Liver (tissue), 8 donors: ENCODE measurements at regions not wholly inside any gene's neighbourhood (a gene's known extent, or its start where the extent isn't known, plus 50 kb on each side); places are given as distances from the start of the nearest gene placed in this dataset.

Experiments
- DNase-seq: peaks from one replicate; pipeline ENCODE4 v3.0.0-alpha.2; 2017; ENCODE audit warnings: low spot score
- H3K27ac ChIP-seq, 2 donors: one replicate each; pipeline ENCODE4 v1.7.0; 2013; ENCODE audit warnings: inconsistent platforms in 2 of 2, low read length in 2 of 2, control low read depth in 1 of 2, low read depth in 1 of 2, mild to moderate bottlenecking in 1 of 2
- H3K27me3 ChIP-seq, 4 donors: one replicate each; pipeline versions ENCODE4 v1.6.1 to v1.7.0; 2013; ENCODE audit warnings: low read length in 3 of 4, inconsistent platforms in 1 of 4, mild to moderate bottlenecking in 1 of 4, moderate library complexity in 1 of 4; ENCODE audit not compliant: control insufficient read depth in 4 of 4, insufficient read depth in 4 of 4
- H3K36me3 ChIP-seq, 4 donors: one replicate each; pipeline versions ENCODE4 v1.6.1 to v1.7.0; 2013; ENCODE audit warnings: low read length in 3 of 4, mild to moderate bottlenecking in 3 of 4, low read depth in 1 of 4, moderate library complexity in 1 of 4; ENCODE audit not compliant: control insufficient read depth in 4 of 4, insufficient read depth in 3 of 4
- H3K4me1 ChIP-seq, 4 donors: one replicate each; pipeline versions ENCODE4 v1.6.1 to v1.7.0; 2013; ENCODE audit warnings: low read length in 3 of 4, mild to moderate bottlenecking in 3 of 4, moderate library complexity in 1 of 4; ENCODE audit not compliant: control insufficient read depth in 4 of 4, insufficient read depth in 4 of 4
- H3K4me3 ChIP-seq, 3 donors: one replicate each; pipeline versions ENCODE4 v1.6.1 to v1.7.0; 2013; ENCODE audit warnings: low read length in 3 of 3, control low read depth in 1 of 3, low read depth in 1 of 3, mild to moderate bottlenecking in 1 of 3
- H3K9ac ChIP-seq, 2 donors: one replicate each; pipeline ENCODE4 v1.7.0; 2013; ENCODE audit warnings: low read length in 2 of 2, mild to moderate bottlenecking in 2 of 2, moderate library complexity in 2 of 2, control low read depth in 1 of 2, low read depth in 1 of 2
- H3K9me3 ChIP-seq, 4 donors: one replicate each; pipeline versions ENCODE4 v1.6.1 to v1.7.0; 2013; ENCODE audit warnings: low read length in 3 of 4; ENCODE audit not compliant: control insufficient read depth in 4 of 4
- EGR1 ChIP-seq, 2 donors: IDR thresholded peaks; 2 replicates each; pipeline ENCODE4 v1.6.1; 2016 to 2018; ENCODE audit warnings: antibody characterized with exemption in 2 of 2, low read depth in 2 of 2
- FOXA1 ChIP-seq: IDR thresholded peaks from 2 replicates; pipeline ENCODE4 v1.6.1; 2016; ENCODE audit warnings: antibody characterized with exemption
- FOXA2 ChIP-seq: IDR thresholded peaks from 2 replicates; pipeline ENCODE4 v1.6.1; 2016; ENCODE audit warnings: antibody characterized with exemption
- GABPA ChIP-seq, 2 donors: IDR thresholded peaks in 1 of 2; conservative IDR thresholded peaks in 1 of 2; 2 replicates each; pipeline ENCODE4 v1.6.1; 2016; ENCODE audit warnings: antibody characterized with exemption in 2 of 2, mild to moderate bottlenecking in 1 of 2, moderate library complexity in 1 of 2
- HNF4A ChIP-seq, 2 donors: conservative IDR thresholded peaks; 2 replicates each; pipeline ENCODE4 v1.6.1; 2016; ENCODE audit warnings: antibody characterized with exemption in 2 of 2, mild to moderate bottlenecking in 2 of 2
- HNF4G ChIP-seq: IDR thresholded peaks from 2 replicates; pipeline ENCODE4 v1.6.1; 2016; ENCODE audit warnings: antibody characterized with exemption
- JUND ChIP-seq, 2 donors: IDR thresholded peaks; 2 replicates each; pipeline ENCODE4 v1.6.1; 2016; ENCODE audit warnings: antibody characterized with exemption in 2 of 2
- NR2F2 ChIP-seq: IDR thresholded peaks from 2 replicates; pipeline ENCODE4 v1.6.1; 2016; ENCODE audit warnings: antibody characterized with exemption
- RAD21 ChIP-seq, 2 donors: IDR thresholded peaks; 2 replicates each; pipeline ENCODE4 v1.6.1; 2016; ENCODE audit warnings: antibody characterized with exemption in 2 of 2, mild to moderate bottlenecking in 2 of 2
- RXRA ChIP-seq, 2 donors: IDR thresholded peaks; 2 replicates each; pipeline ENCODE4 v1.6.1; 2017 to 2018; ENCODE audit warnings: antibody characterized with exemption in 2 of 2, mild to moderate bottlenecking in 1 of 2
- SP1 ChIP-seq: IDR thresholded peaks from 2 replicates; pipeline ENCODE4 v1.6.1; 2018; ENCODE audit warnings: antibody characterized with exemption, mild to moderate bottlenecking
- TAF1 ChIP-seq: conservative IDR thresholded peaks from 2 replicates; pipeline ENCODE4 v1.6.1; 2016; ENCODE audit warnings: antibody characterized with exemption, mild to moderate bottlenecking
- YY1 ChIP-seq: IDR thresholded peaks from 2 replicates; pipeline ENCODE4 v1.6.1; 2016; ENCODE audit warnings: antibody characterized with exemption, mild to moderate bottlenecking
- WGBS: extraction: QIAGEN DNeasy Blood & Tissue Kit; methylation state at CpG from one replicate; pipeline ENCODE4 v1.1.7; 2013; 5-methylcytosine and 5-hydroxymethylcytosine counted together
- TF ChIP-seq, protein P1 (sequence below): IDR thresholded peaks from 2 replicates; pipeline ENCODE4 v1.6.1; 2016; ENCODE audit warnings: antibody characterized with exemption
- TF ChIP-seq, protein P2 (sequence below): IDR thresholded peaks from 2 replicates; pipeline ENCODE4 v1.6.1; 2016; ENCODE audit warnings: antibody characterized with exemption
- TF ChIP-seq, protein P3 (sequence below): IDR thresholded peaks from 2 replicates; pipeline ENCODE4 v1.6.1; 2016; ENCODE audit warnings: antibody characterized with exemption, mild to moderate bottlenecking
- TF ChIP-seq, protein P4 (sequence below): fragments of 150-350 bp; IDR thresholded peaks from 2 replicates; pipeline ENCODE4 v1.5.1; 2017; ENCODE audit warnings: improper control_type of control experiment, low read depth, low read length; ENCODE audit not compliant: missing input control
- TF ChIP-seq, protein P5 (sequence below): IDR thresholded peaks from 2 replicates; pipeline ENCODE4 v1.6.1; 2016; ENCODE audit warnings: antibody characterized with exemption
- donor health status: healthy.
- donor health status: healthy.
- donor health status: healthy.
- donor health status: healthy.
- donor health status: healthy.

DNA sequence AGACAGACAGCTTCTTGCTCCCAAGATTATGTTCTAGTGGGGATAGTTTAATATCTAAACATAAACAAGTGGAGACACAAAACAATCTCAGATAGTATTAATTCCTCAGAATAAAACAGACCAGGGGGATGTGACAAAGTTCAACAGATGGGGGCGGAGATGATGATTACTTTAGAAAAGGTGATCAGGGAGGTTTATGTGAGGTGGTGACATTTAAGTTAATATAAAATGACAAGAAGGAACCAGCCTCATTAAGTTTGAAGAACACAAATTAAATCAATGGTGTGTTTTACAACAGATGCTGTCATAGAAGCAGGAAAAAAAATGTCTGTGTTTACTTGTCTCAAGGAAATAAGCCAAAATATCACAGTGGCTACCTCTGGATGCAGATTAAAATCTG lies 119.6 kb upstream of the HMHB1 start:
- Histone ChIP-seq H3K27ac (peak overlapping the region; percentile 13 to 23), H3K36me3 (no peaks in the 10 kb centered on the region), H3K9ac (no peak overlapping the region), H3K4me1 (peaks cover 2 to 13% (median 10%) of the 10 kb centered on the region in 4 donors), H3K27me3 (no peaks in the 10 kb centered on the region), H3K9me3 (no peaks in the 10 kb centered on the region), H3K4me3 (peak overlapping the region in 1 of 3 donors; percentile 38)
- DNase-seq = no peak
- TF ChIP-seq JUND (IDR thresholded peaks at IDR 0.05) (no peak), RAD21 (IDR thresholded peaks at IDR 0.05) (no peak), HNF4G (no peak), FOXA2 (no peak)
- WGBS = 62% methylated on average over 1 of the region's 1 CpG

DNA sequence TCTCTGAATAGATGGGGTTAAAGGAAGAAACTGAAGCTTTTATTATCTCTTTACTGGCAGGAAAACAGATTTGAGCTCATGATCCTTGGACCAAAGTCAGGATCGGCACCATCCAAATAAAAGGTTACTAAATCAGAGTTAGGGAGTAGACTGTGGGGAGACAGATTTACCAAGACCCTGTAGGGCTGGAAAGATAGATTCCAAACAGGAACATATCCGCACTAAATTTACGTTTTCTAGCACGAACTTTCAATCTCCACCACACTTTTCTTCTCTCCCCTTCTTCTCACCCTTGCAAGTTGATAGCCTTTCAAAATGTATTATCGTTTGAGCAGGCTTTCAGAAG lies 120.0 kb upstream of the HMHB1 start:
- H3K4me3 ChIP-seq = peak overlapping the region in 2 of 3 donors; percentile 29 to 38
- WGBS = 29% methylated on average over 5 of the region's 5 CpGs
- H3K36me3 ChIP-seq = no peaks in the 10 kb centered on the region
- H3K9me3 ChIP-seq = no peaks in the 10 kb centered on the region
- no peak for DNase-seq
- no peaks in the 10 kb centered on the region for H3K27me3 ChIP-seq
- TF ChIP-seq EGR1 (IDR thresholded peaks at IDR 0.05; ENCODE audit: low read depth in 2 of 2) = no peak
- TF ChIP-seq GABPA (IDR thresholded peaks at IDR 0.05 in 1 of 2, conservative IDR thresholded peaks at IDR 0.05 in 1 of 2) = no peak
- TF ChIP-seq RAD21 (IDR thresholded peaks at IDR 0.05) = peak; percentile 48 to 55
- TF ChIP-seq, protein P1, sequence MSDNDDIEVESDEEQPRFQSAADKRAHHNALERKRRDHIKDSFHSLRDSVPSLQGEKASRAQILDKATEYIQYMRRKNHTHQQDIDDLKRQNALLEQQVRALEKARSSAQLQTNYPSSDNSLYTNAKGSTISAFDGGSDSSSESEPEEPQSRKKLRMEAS = no peak
- TF ChIP-seq, protein P2, sequence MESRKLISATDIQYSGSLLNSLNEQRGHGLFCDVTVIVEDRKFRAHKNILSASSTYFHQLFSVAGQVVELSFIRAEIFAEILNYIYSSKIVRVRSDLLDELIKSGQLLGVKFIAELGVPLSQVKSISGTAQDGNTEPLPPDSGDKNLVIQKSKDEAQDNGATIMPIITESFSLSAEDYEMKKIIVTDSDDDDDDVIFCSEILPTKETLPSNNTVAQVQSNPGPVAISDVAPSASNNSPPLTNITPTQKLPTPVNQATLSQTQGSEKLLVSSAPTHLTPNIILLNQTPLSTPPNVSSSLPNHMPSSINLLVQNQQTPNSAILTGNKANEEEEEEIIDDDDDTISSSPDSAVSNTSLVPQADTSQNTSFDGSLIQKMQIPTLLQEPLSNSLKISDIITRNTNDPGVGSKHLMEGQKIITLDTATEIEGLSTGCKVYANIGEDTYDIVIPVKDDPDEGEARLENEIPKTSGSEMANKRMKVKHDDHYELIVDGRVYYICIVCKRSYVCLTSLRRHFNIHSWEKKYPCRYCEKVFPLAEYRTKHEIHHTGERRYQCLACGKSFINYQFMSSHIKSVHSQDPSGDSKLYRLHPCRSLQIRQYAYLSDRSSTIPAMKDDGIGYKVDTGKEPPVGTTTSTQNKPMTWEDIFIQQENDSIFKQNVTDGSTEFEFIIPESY = no peak
- TF ChIP-seq, protein P3, sequence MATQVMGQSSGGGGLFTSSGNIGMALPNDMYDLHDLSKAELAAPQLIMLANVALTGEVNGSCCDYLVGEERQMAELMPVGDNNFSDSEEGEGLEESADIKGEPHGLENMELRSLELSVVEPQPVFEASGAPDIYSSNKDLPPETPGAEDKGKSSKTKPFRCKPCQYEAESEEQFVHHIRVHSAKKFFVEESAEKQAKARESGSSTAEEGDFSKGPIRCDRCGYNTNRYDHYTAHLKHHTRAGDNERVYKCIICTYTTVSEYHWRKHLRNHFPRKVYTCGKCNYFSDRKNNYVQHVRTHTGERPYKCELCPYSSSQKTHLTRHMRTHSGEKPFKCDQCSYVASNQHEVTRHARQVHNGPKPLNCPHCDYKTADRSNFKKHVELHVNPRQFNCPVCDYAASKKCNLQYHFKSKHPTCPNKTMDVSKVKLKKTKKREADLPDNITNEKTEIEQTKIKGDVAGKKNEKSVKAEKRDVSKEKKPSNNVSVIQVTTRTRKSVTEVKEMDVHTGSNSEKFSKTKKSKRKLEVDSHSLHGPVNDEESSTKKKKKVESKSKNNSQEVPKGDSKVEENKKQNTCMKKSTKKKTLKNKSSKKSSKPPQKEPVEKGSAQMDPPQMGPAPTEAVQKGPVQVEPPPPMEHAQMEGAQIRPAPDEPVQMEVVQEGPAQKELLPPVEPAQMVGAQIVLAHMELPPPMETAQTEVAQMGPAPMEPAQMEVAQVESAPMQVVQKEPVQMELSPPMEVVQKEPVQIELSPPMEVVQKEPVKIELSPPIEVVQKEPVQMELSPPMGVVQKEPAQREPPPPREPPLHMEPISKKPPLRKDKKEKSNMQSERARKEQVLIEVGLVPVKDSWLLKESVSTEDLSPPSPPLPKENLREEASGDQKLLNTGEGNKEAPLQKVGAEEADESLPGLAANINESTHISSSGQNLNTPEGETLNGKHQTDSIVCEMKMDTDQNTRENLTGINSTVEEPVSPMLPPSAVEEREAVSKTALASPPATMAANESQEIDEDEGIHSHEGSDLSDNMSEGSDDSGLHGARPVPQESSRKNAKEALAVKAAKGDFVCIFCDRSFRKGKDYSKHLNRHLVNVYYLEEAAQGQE = peak; percentile 13
- TF ChIP-seq RXRA (IDR thresholded peaks at IDR 0.05) = peak; percentile 18 to 48
- TF ChIP-seq, protein P4, sequence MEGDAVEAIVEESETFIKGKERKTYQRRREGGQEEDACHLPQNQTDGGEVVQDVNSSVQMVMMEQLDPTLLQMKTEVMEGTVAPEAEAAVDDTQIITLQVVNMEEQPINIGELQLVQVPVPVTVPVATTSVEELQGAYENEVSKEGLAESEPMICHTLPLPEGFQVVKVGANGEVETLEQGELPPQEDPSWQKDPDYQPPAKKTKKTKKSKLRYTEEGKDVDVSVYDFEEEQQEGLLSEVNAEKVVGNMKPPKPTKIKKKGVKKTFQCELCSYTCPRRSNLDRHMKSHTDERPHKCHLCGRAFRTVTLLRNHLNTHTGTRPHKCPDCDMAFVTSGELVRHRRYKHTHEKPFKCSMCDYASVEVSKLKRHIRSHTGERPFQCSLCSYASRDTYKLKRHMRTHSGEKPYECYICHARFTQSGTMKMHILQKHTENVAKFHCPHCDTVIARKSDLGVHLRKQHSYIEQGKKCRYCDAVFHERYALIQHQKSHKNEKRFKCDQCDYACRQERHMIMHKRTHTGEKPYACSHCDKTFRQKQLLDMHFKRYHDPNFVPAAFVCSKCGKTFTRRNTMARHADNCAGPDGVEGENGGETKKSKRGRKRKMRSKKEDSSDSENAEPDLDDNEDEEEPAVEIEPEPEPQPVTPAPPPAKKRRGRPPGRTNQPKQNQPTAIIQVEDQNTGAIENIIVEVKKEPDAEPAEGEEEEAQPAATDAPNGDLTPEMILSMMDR = no peak
- no peak for TF ChIP-seq YY1
- peak; percentile 9 for TF ChIP-seq FOXA2
- TF ChIP-seq, protein P5, sequence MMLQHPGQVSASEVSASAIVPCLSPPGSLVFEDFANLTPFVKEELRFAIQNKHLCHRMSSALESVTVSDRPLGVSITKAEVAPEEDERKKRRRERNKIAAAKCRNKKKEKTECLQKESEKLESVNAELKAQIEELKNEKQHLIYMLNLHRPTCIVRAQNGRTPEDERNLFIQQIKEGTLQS = no peak
- TF ChIP-seq TAF1 = no peak
- no peak for TF ChIP-seq NR2F2
- TF ChIP-seq HNF4G = peak; percentile 16
- peak; percentile 20 for TF ChIP-seq FOXA1
- TF ChIP-seq SP1 = peak; percentile 33
- no peak for TF ChIP-seq JUND (IDR thresholded peaks at IDR 0.05)
- TF ChIP-seq HNF4A (conservative IDR thresholded peaks at IDR 0.05) = peak; percentile 57 to 66
- peak overlapping the region in 1 of 2 donors; percentile 5 for H3K9ac ChIP-seq
- H3K4me1 ChIP-seq = peaks cover 2 to 13% (median 10%) of the 10 kb centered on the region in 4 donors
- peak overlapping the region; percentile 13 to 23 for H3K27ac ChIP-seq
